ENCODE measurements at regions not wholly inside any gene's neighbourhood (a gene's known extent, or its start where the extent isn't known, plus 50 kb on each side); places are given as distances from the start of the nearest gene placed in this dataset.

DNA sequence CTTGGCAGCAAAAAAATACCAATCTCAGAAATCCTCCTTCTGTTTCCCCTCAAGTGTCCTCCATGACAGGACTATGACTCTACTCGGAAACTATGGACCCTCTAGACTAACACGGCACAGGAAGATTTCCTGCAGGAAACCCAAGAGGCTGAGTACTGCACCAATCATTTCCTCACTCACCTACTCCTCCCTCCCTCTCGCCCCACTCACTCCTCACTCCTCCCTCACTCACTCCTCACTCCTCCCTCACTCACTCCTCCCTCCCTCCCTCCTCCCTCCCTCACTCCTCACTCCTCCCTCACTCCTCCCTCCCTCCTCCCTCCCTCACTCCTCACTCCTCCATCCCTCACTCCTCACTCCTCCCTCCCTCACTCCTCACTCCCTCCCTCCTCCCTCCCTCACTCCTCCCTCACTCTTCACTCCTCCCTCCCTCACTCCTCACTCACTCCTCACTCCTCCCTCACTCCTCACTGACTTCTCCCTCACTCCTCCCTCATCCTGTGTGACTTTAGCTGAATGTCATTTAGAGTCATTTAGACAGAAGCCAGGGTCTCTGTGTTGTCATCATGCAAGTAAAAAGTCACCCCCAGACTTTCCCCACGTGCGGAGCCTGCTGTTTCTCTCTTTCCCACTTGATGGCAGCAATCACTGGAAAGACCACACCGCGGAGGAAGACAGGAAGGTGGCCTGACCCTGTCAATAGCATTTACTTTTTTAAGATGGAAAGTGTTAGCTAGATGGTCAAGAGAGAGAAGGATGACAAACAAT lies 226.8 kb upstream of the PDE10A start:
- no peak overlapping the region for H3K4me3 ChIP-seq
- no peak for TF ChIP-seq Cebpa-rat (IDR thresholded peaks at IDR 0.05)
- H3K9me3 ChIP-seq (replicated peaks in 1 of 11): peaks cover 8 to 18% (median 11%) of the 10 kb centered on the region in 11 experiments; a peak in 20 of 22 replicates
- no peaks in the 10 kb centered on the region for H3K27me3 ChIP-seq
- no peak overlapping the region for H3K4me2 ChIP-seq
- no peak overlapping the region for H3K9ac ChIP-seq
- H4K20me1 ChIP-seq: no peaks in the 10 kb centered on the region
- no peaks in the 10 kb centered on the region for H3K4me1 ChIP-seq
- H3K27ac ChIP-seq: no peak overlapping the region
- H3K36me3 ChIP-seq: no peaks in the 10 kb centered on the region

DNA sequence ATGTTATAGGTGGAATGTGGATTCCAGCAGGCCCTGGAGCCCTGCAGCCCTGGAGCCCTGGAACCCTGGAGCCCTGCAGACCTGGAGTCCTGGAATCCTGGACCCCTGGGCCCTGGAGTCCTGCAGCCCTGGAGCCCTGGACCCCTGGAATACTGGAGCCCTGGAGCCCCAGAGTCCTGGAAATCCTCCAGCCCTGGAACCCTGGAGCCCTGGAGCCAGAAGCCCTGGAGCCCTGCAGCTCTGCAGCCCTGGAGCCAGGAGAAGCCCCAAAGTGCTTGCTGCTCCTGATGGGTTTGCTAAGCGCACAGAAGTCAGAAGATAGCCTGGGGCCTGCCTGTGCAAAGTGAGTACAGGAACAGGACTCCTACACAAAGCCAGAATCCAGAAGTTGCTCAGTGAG lies 223.1 kb upstream of the PDE10A start:
- no peak for TF ChIP-seq Cebpa-rat (IDR thresholded peaks at IDR 0.05)
- Histone ChIP-seq H4K20me1 (no peaks in the 10 kb centered on the region), H3K4me1 (no peaks in the 10 kb centered on the region), H3K4me3 (no peak overlapping the region), H3K27ac (no peak overlapping the region), H3K4me2 (no peak overlapping the region), H3K36me3 (no peaks in the 10 kb centered on the region), H3K9ac (no peak overlapping the region), H3K27me3 (no peaks in the 10 kb centered on the region), H3K9me3 (replicated peaks in 1 of 11) (peaks cover 8 to 18% (median 11%) of the 10 kb centered on the region in 11 experiments; a peak in 20 of 22 replicates)

DNA sequence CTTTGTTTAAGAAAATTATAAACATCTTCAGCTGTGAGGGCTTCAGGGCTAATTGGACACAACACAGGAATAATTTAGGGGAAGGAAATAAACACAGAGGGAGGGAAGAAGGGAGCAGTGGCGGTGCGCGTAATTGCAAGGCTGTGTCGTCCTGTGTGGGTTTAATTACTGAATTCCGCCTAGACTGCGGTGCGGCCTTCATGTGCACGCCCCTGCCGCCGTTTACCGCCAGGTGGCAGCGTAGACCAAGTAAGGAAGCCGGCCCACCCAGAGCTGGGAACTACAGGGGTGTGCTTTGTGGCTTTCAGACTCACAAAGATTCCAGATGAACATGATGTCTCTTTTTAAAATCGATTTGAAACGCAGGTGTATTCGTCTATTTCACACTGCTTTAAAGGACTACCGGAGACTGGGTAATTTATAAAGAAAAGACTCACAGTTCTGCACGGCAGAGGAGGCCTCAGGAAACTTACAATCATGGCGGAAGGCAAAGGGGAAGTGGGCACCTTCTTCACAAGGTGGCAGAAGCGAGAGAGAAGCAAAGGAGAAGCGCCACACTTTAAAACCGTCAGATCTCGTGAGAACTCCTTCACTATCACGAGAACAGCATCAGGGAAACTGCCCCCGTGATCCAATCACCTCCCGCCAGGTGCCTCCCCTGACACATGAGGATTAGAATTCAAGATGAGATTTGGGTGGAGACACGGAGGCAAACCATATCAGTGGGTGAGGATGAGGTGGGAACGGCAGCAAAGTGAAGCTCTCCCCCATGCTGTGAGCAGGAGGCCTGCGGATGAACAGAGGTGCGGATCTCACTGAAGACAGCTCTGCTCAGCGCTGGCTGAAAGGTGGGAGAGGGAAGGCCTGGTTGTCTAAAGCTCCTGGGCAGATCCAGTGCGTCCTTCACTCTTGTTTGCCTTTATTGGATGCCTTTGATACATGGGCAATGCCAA lies 222.0 kb upstream of the PDE10A start:
- Histone ChIP-seq H3K9me3 (replicated peaks in 1 of 11) (peaks cover 8 to 18% (median 11%) of the 10 kb centered on the region in 11 experiments; a peak in 20 of 22 replicates), H3K27me3 (no peaks in the 10 kb centered on the region), H3K36me3 (no peaks in the 10 kb centered on the region), H4K20me1 (no peaks in the 10 kb centered on the region), H3K9ac (no peak overlapping the region), H3K4me2 (no peak overlapping the region), H3K4me3 (no peak overlapping the region), H3K27ac (no peak overlapping the region), H3K4me1 (no peaks in the 10 kb centered on the region)
- no peak for TF ChIP-seq Cebpa-rat (IDR thresholded peaks at IDR 0.05)

DNA sequence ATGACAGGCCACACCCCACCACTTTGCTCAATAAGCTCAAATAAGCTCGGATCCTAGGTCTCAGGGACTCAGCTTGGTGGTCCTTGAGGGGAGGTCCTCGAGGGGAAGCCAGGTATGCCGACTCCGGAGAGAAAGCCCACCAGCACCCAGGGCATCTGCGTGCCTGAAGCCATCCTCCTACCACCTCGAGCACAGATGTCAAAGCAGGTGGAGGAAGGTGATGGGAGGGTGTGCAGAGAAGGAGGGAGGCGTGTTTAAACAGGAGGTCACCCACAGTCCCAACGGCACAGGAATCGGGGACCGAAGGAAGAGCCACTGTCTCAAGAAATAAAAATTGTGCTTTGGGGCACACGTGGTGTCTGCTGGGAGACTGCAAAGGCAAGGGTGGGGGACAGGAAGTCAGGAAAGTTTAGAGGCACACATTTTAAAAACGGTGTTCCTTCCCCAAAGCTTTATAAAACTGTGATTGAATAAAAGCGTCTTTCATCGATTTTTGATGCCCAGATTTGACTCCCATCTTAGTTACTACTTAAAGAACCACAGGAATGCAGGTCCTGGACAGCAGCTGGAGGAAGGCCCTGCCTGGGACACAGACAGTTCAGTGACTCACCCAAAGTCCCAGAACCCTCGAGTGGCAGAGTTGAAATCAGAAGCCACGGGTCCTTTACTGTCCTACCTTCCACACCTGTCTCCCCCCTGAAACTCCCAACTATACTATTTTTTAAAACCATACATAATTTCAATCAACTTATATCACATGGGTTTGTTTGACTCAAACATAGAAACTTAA lies 221.0 kb upstream of the PDE10A start:
- Histone ChIP-seq H3K9me3 (replicated peaks in 1 of 11) (peaks cover 8 to 18% (median 11%) of the 10 kb centered on the region in 11 experiments; a peak in 20 of 22 replicates), H3K9ac (no peak overlapping the region), H3K27me3 (no peaks in the 10 kb centered on the region), H3K36me3 (no peaks in the 10 kb centered on the region), H3K4me2 (no peak overlapping the region), H4K20me1 (no peaks in the 10 kb centered on the region), H3K4me3 (no peak overlapping the region), H3K4me1 (no peaks in the 10 kb centered on the region), H3K27ac (no peak overlapping the region)
- TF ChIP-seq Cebpa-rat (IDR thresholded peaks at IDR 0.05): no peak

DNA sequence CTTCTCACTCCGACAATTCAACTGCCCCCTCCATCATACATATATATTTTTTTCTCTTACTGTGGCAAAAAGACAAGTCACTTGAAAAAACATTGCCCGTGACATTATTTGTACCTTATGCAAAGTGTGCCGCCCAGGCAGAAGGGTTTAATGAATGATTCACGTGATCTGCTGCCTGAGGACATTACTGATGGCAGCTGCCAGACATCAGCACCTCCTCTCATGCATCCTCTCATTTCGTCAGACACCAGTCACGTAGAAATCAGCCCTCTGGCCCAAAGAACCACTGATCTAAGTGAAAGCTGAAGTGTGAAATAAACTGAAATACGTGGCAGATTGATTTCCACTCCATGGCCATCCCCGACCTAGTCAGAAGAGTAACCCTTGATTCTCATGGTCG lies 218.8 kb upstream of the PDE10A start:
- no peak overlapping the region for H3K27ac ChIP-seq
- H4K20me1 ChIP-seq: no peaks in the 10 kb centered on the region
- H3K36me3 ChIP-seq: no peaks in the 10 kb centered on the region
- H3K4me1 ChIP-seq: no peaks in the 10 kb centered on the region
- no peaks in the 10 kb centered on the region for H3K27me3 ChIP-seq
- no peak for TF ChIP-seq Cebpa-rat (IDR thresholded peaks at IDR 0.05)
- no peak overlapping the region for H3K4me2 ChIP-seq
- H3K9me3 ChIP-seq (replicated peaks in 1 of 11): peaks cover 0 to 9% (median 3%) of the 10 kb centered on the region in 11 experiments; a peak in 15 of 22 replicates
- H3K9ac ChIP-seq: no peak overlapping the region
- no peak overlapping the region for H3K4me3 ChIP-seq

DNA sequence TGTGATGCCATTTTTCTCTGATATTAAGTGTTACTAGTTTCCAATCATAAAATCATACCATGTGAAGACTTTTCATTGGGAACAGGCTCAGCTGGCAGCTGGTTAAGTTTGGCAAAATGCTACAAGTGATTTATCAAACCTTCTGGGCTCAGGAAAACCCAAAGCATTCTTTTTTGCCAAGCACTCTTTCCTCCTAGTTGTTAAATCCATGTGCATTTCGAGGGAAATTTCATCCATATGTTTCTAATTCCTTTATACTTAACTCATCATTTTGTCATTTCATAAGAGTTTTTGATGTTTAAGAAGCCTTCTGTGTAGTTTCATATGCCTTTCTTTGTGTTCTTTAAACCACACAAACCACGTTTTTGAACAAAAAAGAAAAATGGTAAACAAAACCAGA lies 217.6 kb upstream of the PDE10A start:
- Histone ChIP-seq H3K36me3 (no peaks in the 10 kb centered on the region), H4K20me1 (no peaks in the 10 kb centered on the region), H3K9me3 (replicated peaks in 1 of 11) (no peaks in the 10 kb centered on the region), H3K27ac (no peak overlapping the region), H3K4me1 (no peaks in the 10 kb centered on the region), H3K9ac (no peak overlapping the region), H3K4me3 (no peak overlapping the region), H3K4me2 (no peak overlapping the region), H3K27me3 (no peaks in the 10 kb centered on the region)
- TF ChIP-seq Cebpa-rat (IDR thresholded peaks at IDR 0.05): no peak

DNA sequence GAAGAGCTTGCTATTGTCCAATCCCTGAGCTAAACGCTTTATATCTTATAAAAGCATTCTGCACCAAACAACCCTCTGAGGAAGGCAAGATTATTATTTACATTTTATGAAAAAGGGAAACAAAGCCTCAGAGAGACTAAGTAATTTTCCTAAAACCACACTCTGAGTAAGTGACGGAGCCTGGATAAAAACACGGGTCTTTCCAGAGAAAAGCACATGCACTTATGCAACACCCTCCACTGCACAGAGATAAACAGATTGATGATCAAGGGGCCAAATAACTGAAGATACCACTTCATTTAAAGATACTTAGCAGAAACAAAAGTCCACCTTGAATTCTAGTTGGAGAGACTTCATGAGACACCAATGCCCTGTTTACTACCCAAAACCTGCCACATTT lies 214.7 kb upstream of the PDE10A start:
- Histone ChIP-seq H3K27me3 (no peaks in the 10 kb centered on the region), H3K9me3 (replicated peaks in 1 of 11) (no peaks in the 10 kb centered on the region)

DNA sequence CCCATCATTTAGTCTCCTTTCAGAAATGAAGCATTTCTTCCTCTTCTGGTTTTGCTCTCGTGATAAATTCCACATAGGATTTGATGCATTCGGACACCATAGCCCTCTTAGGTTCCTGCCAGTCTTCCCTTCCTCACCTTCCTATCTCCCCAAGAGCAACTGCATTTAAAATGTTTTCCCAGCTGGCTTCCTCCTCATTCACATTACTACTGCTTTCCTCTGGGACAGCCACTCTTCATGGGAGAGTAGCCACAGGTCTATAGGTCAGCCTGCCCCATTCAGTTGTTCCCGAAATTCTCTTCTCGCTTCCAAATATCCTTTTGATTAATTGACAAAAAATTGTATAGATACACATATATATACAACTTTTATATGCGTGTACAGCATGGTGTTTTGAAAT lies 214.2 kb upstream of the PDE10A start:
- H3K4me3 ChIP-seq: no peak overlapping the region
- H3K36me3 ChIP-seq: no peaks in the 10 kb centered on the region
- no peak for TF ChIP-seq Cebpa-rat (IDR thresholded peaks at IDR 0.05)
- H3K27ac ChIP-seq: no peak overlapping the region
- no peaks in the 10 kb centered on the region for H4K20me1 ChIP-seq
- H3K27me3 ChIP-seq: no peaks in the 10 kb centered on the region
- H3K9ac ChIP-seq: no peak overlapping the region
- H3K4me2 ChIP-seq: no peak overlapping the region
- H3K4me1 ChIP-seq: no peaks in the 10 kb centered on the region
- H3K9me3 ChIP-seq (replicated peaks in 1 of 11): no peaks in the 10 kb centered on the region

More for the DNA sequence above, 214.7 kb upstream of the PDE10A start:
- no peak overlapping the region for H3K4me2 ChIP-seq
- H3K4me3 ChIP-seq: no peak overlapping the region
- no peak overlapping the region for H3K9ac ChIP-seq
- TF ChIP-seq Cebpa-rat (IDR thresholded peaks at IDR 0.05): no peak
- H3K4me1 ChIP-seq: no peaks in the 10 kb centered on the region
- H3K36me3 ChIP-seq: no peaks in the 10 kb centered on the region
- no peaks in the 10 kb centered on the region for H4K20me1 ChIP-seq
- no peak overlapping the region for H3K27ac ChIP-seq

DNA sequence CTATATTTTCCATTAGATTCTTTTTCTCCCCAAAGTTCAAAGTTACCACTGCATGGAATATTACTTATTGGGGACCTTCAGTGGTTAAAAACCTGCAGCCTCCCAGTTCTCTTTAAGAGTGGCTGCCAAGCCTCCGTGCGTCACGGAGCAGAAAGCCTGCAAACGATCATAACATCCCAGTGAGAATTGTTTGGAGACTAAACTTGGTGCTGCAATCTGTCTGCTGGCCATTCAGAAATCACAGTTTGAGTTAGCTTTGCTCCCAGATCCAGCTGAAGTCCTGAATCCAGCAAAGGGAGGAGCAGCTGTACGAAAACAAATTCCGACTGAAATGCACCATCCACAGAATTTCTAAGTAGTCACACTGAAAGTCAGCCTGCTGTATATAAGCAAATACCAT lies 213.5 kb upstream of the PDE10A start:
- Histone ChIP-seq H3K27me3 (no peaks in the 10 kb centered on the region), H4K20me1 (no peaks in the 10 kb centered on the region), H3K36me3 (no peaks in the 10 kb centered on the region), H3K4me1 (no peaks in the 10 kb centered on the region), H3K9ac (no peak overlapping the region), H3K4me2 (no peak overlapping the region), H3K27ac (no peak overlapping the region), H3K9me3 (replicated peaks in 1 of 11) (no peaks in the 10 kb centered on the region), H3K4me3 (no peak overlapping the region)
- no peak for TF ChIP-seq Cebpa-rat (IDR thresholded peaks at IDR 0.05)

All from BLaER1 treated with 17β-estradiol and CSF1 and Interleukin-3, amounts not matched to agents 10 nM and 100 nM (cell line).